ENCODE measurements at regions not wholly inside any gene's neighbourhood (a gene's known extent, or its start where the extent isn't known, plus 50 kb on each side); places are given as distances from the start of the nearest gene placed in this dataset.

DNA sequence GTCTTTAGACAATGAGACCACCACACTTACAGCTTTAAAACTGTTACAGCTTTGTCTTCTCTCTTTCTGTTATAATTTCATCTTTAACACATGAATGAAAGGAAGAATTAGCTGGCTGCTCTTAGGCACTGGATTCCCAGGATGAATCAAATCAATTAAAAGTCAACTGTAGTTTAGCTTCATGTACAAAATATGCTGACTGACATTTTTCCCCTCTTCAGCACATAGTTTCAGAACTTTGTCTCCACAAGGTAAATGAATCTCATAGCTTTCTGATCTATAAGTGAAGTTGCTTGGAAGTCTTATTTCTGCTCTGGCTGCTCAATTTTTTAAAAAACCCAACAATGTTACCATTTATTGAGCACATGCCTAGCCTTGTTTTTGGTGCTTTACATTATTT, 293.8 kb downstream of the GRIN2B start:
- no peak for TF ChIP-seq EZH2phosphoT487 (IDR thresholded peaks at IDR 0.05; ENCODE audit: borderline replicate concordance)
- TF ChIP-seq POLR2A (IDR thresholded peaks at IDR 0.05; ENCODE audit: borderline replicate concordance, extremely low read depth, insufficient read depth, insufficient read length), result no peak
- TF ChIP-seq, protein P1, sequence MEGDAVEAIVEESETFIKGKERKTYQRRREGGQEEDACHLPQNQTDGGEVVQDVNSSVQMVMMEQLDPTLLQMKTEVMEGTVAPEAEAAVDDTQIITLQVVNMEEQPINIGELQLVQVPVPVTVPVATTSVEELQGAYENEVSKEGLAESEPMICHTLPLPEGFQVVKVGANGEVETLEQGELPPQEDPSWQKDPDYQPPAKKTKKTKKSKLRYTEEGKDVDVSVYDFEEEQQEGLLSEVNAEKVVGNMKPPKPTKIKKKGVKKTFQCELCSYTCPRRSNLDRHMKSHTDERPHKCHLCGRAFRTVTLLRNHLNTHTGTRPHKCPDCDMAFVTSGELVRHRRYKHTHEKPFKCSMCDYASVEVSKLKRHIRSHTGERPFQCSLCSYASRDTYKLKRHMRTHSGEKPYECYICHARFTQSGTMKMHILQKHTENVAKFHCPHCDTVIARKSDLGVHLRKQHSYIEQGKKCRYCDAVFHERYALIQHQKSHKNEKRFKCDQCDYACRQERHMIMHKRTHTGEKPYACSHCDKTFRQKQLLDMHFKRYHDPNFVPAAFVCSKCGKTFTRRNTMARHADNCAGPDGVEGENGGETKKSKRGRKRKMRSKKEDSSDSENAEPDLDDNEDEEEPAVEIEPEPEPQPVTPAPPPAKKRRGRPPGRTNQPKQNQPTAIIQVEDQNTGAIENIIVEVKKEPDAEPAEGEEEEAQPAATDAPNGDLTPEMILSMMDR (IDR thresholded peaks at IDR 0.05 in 2 of 3, conservative IDR thresholded peaks at IDR 0.05 in 1 of 3; ENCODE audit: borderline replicate concordance in 1 of 3, insufficient read depth in 1 of 3, low read depth in 2 of 3, low read length in 2 of 3), result no peak
- TF ChIP-seq, protein P2, sequence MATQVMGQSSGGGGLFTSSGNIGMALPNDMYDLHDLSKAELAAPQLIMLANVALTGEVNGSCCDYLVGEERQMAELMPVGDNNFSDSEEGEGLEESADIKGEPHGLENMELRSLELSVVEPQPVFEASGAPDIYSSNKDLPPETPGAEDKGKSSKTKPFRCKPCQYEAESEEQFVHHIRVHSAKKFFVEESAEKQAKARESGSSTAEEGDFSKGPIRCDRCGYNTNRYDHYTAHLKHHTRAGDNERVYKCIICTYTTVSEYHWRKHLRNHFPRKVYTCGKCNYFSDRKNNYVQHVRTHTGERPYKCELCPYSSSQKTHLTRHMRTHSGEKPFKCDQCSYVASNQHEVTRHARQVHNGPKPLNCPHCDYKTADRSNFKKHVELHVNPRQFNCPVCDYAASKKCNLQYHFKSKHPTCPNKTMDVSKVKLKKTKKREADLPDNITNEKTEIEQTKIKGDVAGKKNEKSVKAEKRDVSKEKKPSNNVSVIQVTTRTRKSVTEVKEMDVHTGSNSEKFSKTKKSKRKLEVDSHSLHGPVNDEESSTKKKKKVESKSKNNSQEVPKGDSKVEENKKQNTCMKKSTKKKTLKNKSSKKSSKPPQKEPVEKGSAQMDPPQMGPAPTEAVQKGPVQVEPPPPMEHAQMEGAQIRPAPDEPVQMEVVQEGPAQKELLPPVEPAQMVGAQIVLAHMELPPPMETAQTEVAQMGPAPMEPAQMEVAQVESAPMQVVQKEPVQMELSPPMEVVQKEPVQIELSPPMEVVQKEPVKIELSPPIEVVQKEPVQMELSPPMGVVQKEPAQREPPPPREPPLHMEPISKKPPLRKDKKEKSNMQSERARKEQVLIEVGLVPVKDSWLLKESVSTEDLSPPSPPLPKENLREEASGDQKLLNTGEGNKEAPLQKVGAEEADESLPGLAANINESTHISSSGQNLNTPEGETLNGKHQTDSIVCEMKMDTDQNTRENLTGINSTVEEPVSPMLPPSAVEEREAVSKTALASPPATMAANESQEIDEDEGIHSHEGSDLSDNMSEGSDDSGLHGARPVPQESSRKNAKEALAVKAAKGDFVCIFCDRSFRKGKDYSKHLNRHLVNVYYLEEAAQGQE (IDR thresholded peaks at IDR 0.05; ENCODE audit: low read depth), result no peak
- no peak for TF ChIP-seq EZH2 (IDR thresholded peaks at IDR 0.05)
- no peak for TF ChIP-seq SIN3A (IDR thresholded peaks at IDR 0.05; ENCODE audit: low read depth)
- TF ChIP-seq RAD21 (IDR thresholded peaks at IDR 0.05; ENCODE audit: low read depth), result no peak
- TF ChIP-seq, protein P3, sequence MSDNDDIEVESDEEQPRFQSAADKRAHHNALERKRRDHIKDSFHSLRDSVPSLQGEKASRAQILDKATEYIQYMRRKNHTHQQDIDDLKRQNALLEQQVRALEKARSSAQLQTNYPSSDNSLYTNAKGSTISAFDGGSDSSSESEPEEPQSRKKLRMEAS (IDR thresholded peaks at IDR 0.05), result no peak

Measured in HCT116 (cell line).